GM12892 (cell line): ENCODE measurements at regions not wholly inside any gene's neighbourhood (a gene's known extent, or its start where the extent isn't known, plus 50 kb on each side); places are given as distances from the start of the nearest gene placed in this dataset.

Experiments used
- POLR2A ChIP-seq: IDR thresholded peaks from 2 replicates; pipeline ENCODE4 v1.6.1; 2011; ENCODE audit warnings: low read depth, low read length, control low read depth
- POLR2AphosphoS5 ChIP-seq: IDR thresholded peaks from 2 replicates; pipeline ENCODE4 v1.6.1; 2011; ENCODE audit warnings: low read depth, low read length, control low read depth

- TF ChIP-seq POLR2A (no peak), POLR2AphosphoS5 (no peak)
These were observed 76.8 kb upstream of the SHANK2 start for GRCh38 chr11:71329165-71329510.
